ENCODE measurements at regions not wholly inside any gene's neighbourhood (a gene's known extent, or its start where the extent isn't known, plus 50 kb on each side); places are given as distances from the start of the nearest gene placed in this dataset.

DNA sequence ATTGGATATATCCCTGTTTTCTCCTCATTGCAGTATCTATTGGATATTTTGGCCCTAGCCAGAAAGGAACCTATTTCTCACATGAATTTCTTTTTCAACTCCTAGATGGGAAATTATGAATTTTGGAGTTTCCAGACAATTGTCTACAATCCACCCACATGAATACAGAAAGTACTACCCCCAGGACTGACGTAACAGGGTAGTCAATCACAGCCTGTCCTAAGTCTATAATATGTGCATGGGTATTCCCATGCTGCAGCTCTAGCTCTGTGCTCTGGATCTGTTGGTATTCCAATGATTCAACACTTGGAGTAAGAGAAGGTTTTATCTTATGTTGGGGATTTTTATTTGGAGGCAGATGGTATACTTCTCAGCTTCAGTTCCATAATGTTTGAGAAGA lies 393.1 kb upstream of the ARRDC4 start (continued):
- TF ChIP-seq NFE2L1 (tag; IDR thresholded peaks at IDR 0.05; ENCODE audit: borderline replicate concordance, low read depth), result no peak
- TF ChIP-seq TEAD4 (IDR thresholded peaks at IDR 0.05; ENCODE audit: low read length), result no peak
- TF ChIP-seq TEAD4 (CRISPR knock-in tag; IDR thresholded peaks at IDR 0.05; ENCODE audit: borderline replicate concordance), result no peak
- TF ChIP-seq CXXC5 (CRISPR knock-in tag; IDR thresholded peaks at IDR 0.05), result no peak
- TF ChIP-seq ZNF347 (CRISPR knock-in tag; IDR thresholded peaks at IDR 0.05; ENCODE audit: low read depth), result no peak
- TF ChIP-seq, protein P1, sequence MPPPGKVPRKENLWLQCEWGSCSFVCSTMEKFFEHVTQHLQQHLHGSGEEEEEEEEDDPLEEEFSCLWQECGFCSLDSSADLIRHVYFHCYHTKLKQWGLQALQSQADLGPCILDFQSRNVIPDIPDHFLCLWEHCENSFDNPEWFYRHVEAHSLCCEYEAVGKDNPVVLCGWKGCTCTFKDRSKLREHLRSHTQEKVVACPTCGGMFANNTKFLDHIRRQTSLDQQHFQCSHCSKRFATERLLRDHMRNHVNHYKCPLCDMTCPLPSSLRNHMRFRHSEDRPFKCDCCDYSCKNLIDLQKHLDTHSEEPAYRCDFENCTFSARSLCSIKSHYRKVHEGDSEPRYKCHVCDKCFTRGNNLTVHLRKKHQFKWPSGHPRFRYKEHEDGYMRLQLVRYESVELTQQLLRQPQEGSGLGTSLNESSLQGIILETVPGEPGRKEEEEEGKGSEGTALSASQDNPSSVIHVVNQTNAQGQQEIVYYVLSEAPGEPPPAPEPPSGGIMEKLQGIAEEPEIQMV (tag; conservative IDR thresholded peaks at IDR 0.05; ENCODE audit: low read depth), result no peak
- TF ChIP-seq, protein P2, sequence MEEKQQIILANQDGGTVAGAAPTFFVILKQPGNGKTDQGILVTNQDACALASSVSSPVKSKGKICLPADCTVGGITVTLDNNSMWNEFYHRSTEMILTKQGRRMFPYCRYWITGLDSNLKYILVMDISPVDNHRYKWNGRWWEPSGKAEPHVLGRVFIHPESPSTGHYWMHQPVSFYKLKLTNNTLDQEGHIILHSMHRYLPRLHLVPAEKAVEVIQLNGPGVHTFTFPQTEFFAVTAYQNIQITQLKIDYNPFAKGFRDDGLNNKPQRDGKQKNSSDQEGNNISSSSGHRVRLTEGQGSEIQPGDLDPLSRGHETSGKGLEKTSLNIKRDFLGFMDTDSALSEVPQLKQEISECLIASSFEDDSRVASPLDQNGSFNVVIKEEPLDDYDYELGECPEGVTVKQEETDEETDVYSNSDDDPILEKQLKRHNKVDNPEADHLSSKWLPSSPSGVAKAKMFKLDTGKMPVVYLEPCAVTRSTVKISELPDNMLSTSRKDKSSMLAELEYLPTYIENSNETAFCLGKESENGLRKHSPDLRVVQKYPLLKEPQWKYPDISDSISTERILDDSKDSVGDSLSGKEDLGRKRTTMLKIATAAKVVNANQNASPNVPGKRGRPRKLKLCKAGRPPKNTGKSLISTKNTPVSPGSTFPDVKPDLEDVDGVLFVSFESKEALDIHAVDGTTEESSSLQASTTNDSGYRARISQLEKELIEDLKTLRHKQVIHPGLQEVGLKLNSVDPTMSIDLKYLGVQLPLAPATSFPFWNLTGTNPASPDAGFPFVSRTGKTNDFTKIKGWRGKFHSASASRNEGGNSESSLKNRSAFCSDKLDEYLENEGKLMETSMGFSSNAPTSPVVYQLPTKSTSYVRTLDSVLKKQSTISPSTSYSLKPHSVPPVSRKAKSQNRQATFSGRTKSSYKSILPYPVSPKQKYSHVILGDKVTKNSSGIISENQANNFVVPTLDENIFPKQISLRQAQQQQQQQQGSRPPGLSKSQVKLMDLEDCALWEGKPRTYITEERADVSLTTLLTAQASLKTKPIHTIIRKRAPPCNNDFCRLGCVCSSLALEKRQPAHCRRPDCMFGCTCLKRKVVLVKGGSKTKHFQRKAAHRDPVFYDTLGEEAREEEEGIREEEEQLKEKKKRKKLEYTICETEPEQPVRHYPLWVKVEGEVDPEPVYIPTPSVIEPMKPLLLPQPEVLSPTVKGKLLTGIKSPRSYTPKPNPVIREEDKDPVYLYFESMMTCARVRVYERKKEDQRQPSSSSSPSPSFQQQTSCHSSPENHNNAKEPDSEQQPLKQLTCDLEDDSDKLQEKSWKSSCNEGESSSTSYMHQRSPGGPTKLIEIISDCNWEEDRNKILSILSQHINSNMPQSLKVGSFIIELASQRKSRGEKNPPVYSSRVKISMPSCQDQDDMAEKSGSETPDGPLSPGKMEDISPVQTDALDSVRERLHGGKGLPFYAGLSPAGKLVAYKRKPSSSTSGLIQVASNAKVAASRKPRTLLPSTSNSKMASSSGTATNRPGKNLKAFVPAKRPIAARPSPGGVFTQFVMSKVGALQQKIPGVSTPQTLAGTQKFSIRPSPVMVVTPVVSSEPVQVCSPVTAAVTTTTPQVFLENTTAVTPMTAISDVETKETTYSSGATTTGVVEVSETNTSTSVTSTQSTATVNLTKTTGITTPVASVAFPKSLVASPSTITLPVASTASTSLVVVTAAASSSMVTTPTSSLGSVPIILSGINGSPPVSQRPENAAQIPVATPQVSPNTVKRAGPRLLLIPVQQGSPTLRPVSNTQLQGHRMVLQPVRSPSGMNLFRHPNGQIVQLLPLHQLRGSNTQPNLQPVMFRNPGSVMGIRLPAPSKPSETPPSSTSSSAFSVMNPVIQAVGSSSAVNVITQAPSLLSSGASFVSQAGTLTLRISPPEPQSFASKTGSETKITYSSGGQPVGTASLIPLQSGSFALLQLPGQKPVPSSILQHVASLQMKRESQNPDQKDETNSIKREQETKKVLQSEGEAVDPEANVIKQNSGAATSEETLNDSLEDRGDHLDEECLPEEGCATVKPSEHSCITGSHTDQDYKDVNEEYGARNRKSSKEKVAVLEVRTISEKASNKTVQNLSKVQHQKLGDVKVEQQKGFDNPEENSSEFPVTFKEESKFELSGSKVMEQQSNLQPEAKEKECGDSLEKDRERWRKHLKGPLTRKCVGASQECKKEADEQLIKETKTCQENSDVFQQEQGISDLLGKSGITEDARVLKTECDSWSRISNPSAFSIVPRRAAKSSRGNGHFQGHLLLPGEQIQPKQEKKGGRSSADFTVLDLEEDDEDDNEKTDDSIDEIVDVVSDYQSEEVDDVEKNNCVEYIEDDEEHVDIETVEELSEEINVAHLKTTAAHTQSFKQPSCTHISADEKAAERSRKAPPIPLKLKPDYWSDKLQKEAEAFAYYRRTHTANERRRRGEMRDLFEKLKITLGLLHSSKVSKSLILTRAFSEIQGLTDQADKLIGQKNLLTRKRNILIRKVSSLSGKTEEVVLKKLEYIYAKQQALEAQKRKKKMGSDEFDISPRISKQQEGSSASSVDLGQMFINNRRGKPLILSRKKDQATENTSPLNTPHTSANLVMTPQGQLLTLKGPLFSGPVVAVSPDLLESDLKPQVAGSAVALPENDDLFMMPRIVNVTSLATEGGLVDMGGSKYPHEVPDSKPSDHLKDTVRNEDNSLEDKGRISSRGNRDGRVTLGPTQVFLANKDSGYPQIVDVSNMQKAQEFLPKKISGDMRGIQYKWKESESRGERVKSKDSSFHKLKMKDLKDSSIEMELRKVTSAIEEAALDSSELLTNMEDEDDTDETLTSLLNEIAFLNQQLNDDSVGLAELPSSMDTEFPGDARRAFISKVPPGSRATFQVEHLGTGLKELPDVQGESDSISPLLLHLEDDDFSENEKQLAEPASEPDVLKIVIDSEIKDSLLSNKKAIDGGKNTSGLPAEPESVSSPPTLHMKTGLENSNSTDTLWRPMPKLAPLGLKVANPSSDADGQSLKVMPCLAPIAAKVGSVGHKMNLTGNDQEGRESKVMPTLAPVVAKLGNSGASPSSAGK (IDR thresholded peaks at IDR 0.05), result no peak
- TF ChIP-seq HDGF (IDR thresholded peaks at IDR 0.05), result no peak
- TF ChIP-seq HDAC2 (IDR thresholded peaks at IDR 0.05), result no peak
- no peak for TF ChIP-seq ZNF778 (CRISPR knock-in tag; IDR thresholded peaks at IDR 0.05)

Measured in K562 (cell line).